Pancreas (tissue), 10 donors: ENCODE measurements at regions not wholly inside any gene's neighbourhood (a gene's known extent, or its start where the extent isn't known, plus 50 kb on each side); places are given as distances from the start of the nearest gene placed in this dataset.

Experiments used
- ATAC-seq, 4 donors: fragments of 200-7000 bp; cut with Tn5 transposase; one replicate each; pipeline versions ENCODE4 v1.8.0 to v1.9.1; 2020; ENCODE audit warnings: mild to moderate bottlenecking in 4 of 4, moderate library complexity in 4 of 4
- DNase-seq, 6 donors: peaks; one replicate each; pipeline ENCODE4 v3.0.0-alpha.2; 2020
- FAIRE-seq: peaks from 2 replicates; lab custom pipeline; 2012; peaks lifted over from hg19 to GRCh38; lab: Jason Lieb, UNC
- H3K27ac ChIP-seq, 4 donors: fragments of 200-600 bp; sonication (generic); 1 replicate in 3 of 4; 2 replicates in 1 of 4; pipeline versions ENCODE4 v1.5.0 to v1.8.0; 2020
- H3K27me3 ChIP-seq, 4 donors: fragments of 200-600 bp; one replicate each; pipeline ENCODE4 v1.8.0; 2021
- H3K36me3 ChIP-seq, 3 donors: fragments of 200-600 bp; sonication (generic) in 1 of 3; one replicate each; pipeline versions ENCODE4 v1.5.0 to v1.8.0; 2020 to 2021
- H3K4me1 ChIP-seq, 3 donors: fragments of 200-600 bp; one replicate each; pipeline ENCODE4 v1.8.0; 2021
- H3K4me3 ChIP-seq, 4 donors: fragments of 200-600 bp; sonication (generic) in 2 of 4; one replicate each; pipeline versions ENCODE4 v1.5.0 to v1.8.0; 2020 to 2021
- H3K9me3 ChIP-seq, 4 donors: fragments of 200-600 bp; one replicate each; pipeline ENCODE4 v1.8.0; 2021
- CTCF ChIP-seq, 4 donors: fragments of 200-600 bp; sonication (generic) in 3 of 4; IDR thresholded peaks; one replicate each; pipeline versions ENCODE4 v1.5.0 to v1.8.0; 2021; ENCODE audit warnings: antibody characterized with exemption in 4 of 4
- WGBS, 2 donors: extraction: QIAGEN DNeasy Blood & Tissue Kit; methylation state at CpG; one replicate each; pipeline ENCODE4 v1.1.7; 2013; 5-methylcytosine and 5-hydroxymethylcytosine counted together
- intact Hi-C, 3 donors: fragments of 100-400 bp; cut with DNase I; formaldehyde crosslinking; loops; one replicate each; pipeline versions ENCODE4 v1.11.1 to v1.14.2; 2022
- donor health status: healthy with polysubstance abuse.
- donor health status: DM: no; HTN: no; CAD: no; lungs with moderate emphysema.
- donor health status: DM: no; HTN: no; CAD: no.
- donor health status: control.
- donor health status: control.
- donor health status: Bipolar disorder and iron deficiency.
- donor health status: DM: yes; HTN: yes; CAD: no.
- donor health status: DM: no; HTN: no; CAD: no.
- donor health status: DM: no; HTN: no; CAD: no.
- donor health status: DM: yes; HTN: yes; CAD: no.

GRCh38 chr17:45680360-45680759 is 103.8 kb upstream of the CRHR1 start:
- DNase-seq (no peak), FAIRE-seq (no peak), ATAC-seq (no peak)
- intact Hi-C loops = no loop called here
- H3K27ac ChIP-seq = no peak overlapping the region
- H3K4me3 ChIP-seq = no peak overlapping the region
- no peaks in the 10 kb centered on the region for H3K27me3 ChIP-seq
- H3K36me3 ChIP-seq = no peaks in the 10 kb centered on the region
- 26 to 38% methylated on average over 2 of the region's 2 CpGs for WGBS, 2 donors
- H3K4me1 ChIP-seq = no peaks in the 10 kb centered on the region
- no peak for TF ChIP-seq CTCF (IDR thresholded peaks at IDR 0.05)
- no peaks in the 10 kb centered on the region for H3K9me3 ChIP-seq

- Histone ChIP-seq H3K4me3 (no peak overlapping the region), H3K36me3 (no peaks in the 10 kb centered on the region), H3K27me3 (no peaks in the 10 kb centered on the region), H3K27ac (no peak overlapping the region), H3K9me3 (no peaks in the 10 kb centered on the region), H3K4me1 (no peaks in the 10 kb centered on the region)
- no peak for TF ChIP-seq CTCF (IDR thresholded peaks at IDR 0.05)
- FAIRE-seq (no peak), ATAC-seq (no peak), DNase-seq (no peak)
- intact Hi-C loops = no loop called here
- 64 to 67% methylated on average over 9 of the region's 9 CpGs for WGBS, 2 donors
Measured at GRCh38 chr17:45681706-45682105, 102.4 kb upstream of the CRHR1 start.

GRCh38 chr17:45686250-45686649 is 97.9 kb upstream of the CRHR1 start:
- Histone ChIP-seq H3K27ac (no peak overlapping the region), H3K27me3 (no peaks in the 10 kb centered on the region), H3K36me3 (no peaks in the 10 kb centered on the region), H3K4me3 (no peak overlapping the region), H3K4me1 (no peaks in the 10 kb centered on the region), H3K9me3 (no peaks in the 10 kb centered on the region)
- FAIRE-seq (no peak), DNase-seq (no peak), ATAC-seq (no peak)
- intact Hi-C loops = no loop called here
- no peak for TF ChIP-seq CTCF (IDR thresholded peaks at IDR 0.05)
- WGBS, 2 donors = 66 to 87% methylated on average over 4 of the region's 4 CpGs

GRCh38 chr17:45687594-45687993 is 96.5 kb upstream of the CRHR1 start:
- TF ChIP-seq CTCF (IDR thresholded peaks at IDR 0.05) = no peak
- no peaks in the 10 kb centered on the region for H3K4me1 ChIP-seq
- no peaks in the 10 kb centered on the region for H3K27me3 ChIP-seq
- no peaks in the 10 kb centered on the region for H3K36me3 ChIP-seq
- H3K27ac ChIP-seq = no peak overlapping the region
- H3K4me3 ChIP-seq = no peak overlapping the region
- ATAC-seq = no peak
- H3K9me3 ChIP-seq = no peaks in the 10 kb centered on the region
- intact Hi-C loops = no loop called here
- DNase-seq = no peak
- no peak for FAIRE-seq
- WGBS, 2 donors = 77 to 92% methylated on average over 2 of the region's 2 CpGs

GRCh38 chr17:45688353-45688752 is 95.8 kb upstream of the CRHR1 start:
- WGBS, 2 donors = 59 to 65% methylated on average over 10 of the region's 10 CpGs
- Histone ChIP-seq H3K4me1 (no peaks in the 10 kb centered on the region), H3K36me3 (no peaks in the 10 kb centered on the region), H3K27me3 (no peaks in the 10 kb centered on the region), H3K27ac (no peak overlapping the region), H3K4me3 (no peak overlapping the region), H3K9me3 (no peaks in the 10 kb centered on the region)
- no peak for TF ChIP-seq CTCF (IDR thresholded peaks at IDR 0.05)
- no peak for ATAC-seq
- no peak for DNase-seq
- intact Hi-C loops = no loop called here
- no peak for FAIRE-seq
